K562 (cell line): ENCODE measurements at regions not wholly inside any gene's neighbourhood (a gene's known extent, or its start where the extent isn't known, plus 50 kb on each side); places are given as distances from the start of the nearest gene placed in this dataset.

Experiments used
- E4F1 ChIP-seq: fragments of 250-450 bp; sonication (Bioruptor Pico); IDR thresholded peaks from 2 replicates; pipeline ENCODE4 v1.5.0; 2021; ENCODE audit warnings: mild to moderate bottlenecking, borderline replicate concordance
- HMG20A ChIP-seq: fragments of 450-650 bp; formaldehyde crosslinking; conservative IDR thresholded peaks from 2 replicates; pipeline ENCODE4 v1.4.0; 2020; ENCODE audit warnings: mild to moderate bottlenecking, mixed read lengths
- KAT7 ChIP-seq: sonication (generic); formaldehyde crosslinking; IDR thresholded peaks from 2 replicates; pipeline ENCODE4 v1.8.0; 2022; ENCODE audit warnings: missing genetic modification reagents, mild to moderate bottlenecking, borderline replicate concordance
- MAFG ChIP-seq: fragments of 450-650 bp; conservative IDR thresholded peaks from 2 replicates; pipeline ENCODE4 v1.6.1; 2016; ENCODE audit warnings: missing genetic modification characterization, missing compliant biosample characterization
- PBX2 ChIP-seq, 2 experiments: IDR thresholded peaks in 1 of 2; conservative IDR thresholded peaks in 1 of 2; 2 replicates each; pipeline ENCODE4 v1.6.1; 2016; ENCODE audit warnings: low read depth in 2 of 2, mild to moderate bottlenecking in 1 of 2, missing compliant biosample characterization in 1 of 2, missing genetic modification characterization in 1 of 2, moderate library complexity in 1 of 2
- POLR2AphosphoS5 ChIP-seq: IDR thresholded peaks from 2 replicates; pipeline ENCODE4 v1.6.1; 2011; ENCODE audit warnings: mild to moderate bottlenecking, low read depth, low read length, moderate library complexity; ENCODE audit not compliant: control insufficient read depth, insufficient read depth
- ZNF707 ChIP-seq: fragments of 250-450 bp; sonication (Bioruptor Pico); conservative IDR thresholded peaks from 2 replicates; pipeline ENCODE4 v1.8.0; 2022; ENCODE audit warnings: inconsistent platforms, mild to moderate bottlenecking, moderate library complexity

GRCh38 chr6:165930668-165931214 lies 236.9 kb downstream of the TBXT start (continued):
- TF ChIP-seq PBX2 (CRISPR knock-in tag; IDR thresholded peaks at IDR 0.05; ENCODE audit: low read depth) (no peak), PBX2 (tag; conservative IDR thresholded peaks at IDR 0.05; ENCODE audit: low read depth) (no peak), POLR2AphosphoS5 (no peak), HMG20A (CRISPR knock-in tag) (no peak), ZNF707 (no peak), MAFG (tag) (no peak), KAT7 (CRISPR knock-in tag) (no peak), E4F1 (no peak)
